ENCODE measurements at regions not wholly inside any gene's neighbourhood (a gene's known extent, or its start where the extent isn't known, plus 50 kb on each side); places are given as distances from the start of the nearest gene placed in this dataset.

- TF ChIP-seq EZH2 (IDR thresholded peaks at IDR 0.05; ENCODE audit: borderline replicate concordance, low read length) (no peak), CTCF (IDR thresholded peaks at IDR 0.05; ENCODE audit: low read length) (no peak)
Observed at GRCh38 chr18:39793609-39794008, 2161.4 kb upstream of the PIK3C3 start.
